WI38 (cell line): ENCODE measurements at regions not wholly inside any gene's neighbourhood (a gene's known extent, or its start where the extent isn't known, plus 50 kb on each side); places are given as distances from the start of the nearest gene placed in this dataset.
"Not testable (repeated sequence)": the region's sequence is repeated elsewhere in the genome, so short reads cannot be mapped to it uniquely, and the experiment has no call there.

ENCODE experiments used
- H3K4me3 ChIP-seq: 2 replicates; pipeline ENCODE4 v1.5.1; 2011; ENCODE audit warnings: low read depth, mild to moderate bottlenecking, control low read depth, low read length
- TF ChIP-seq, protein P1 (sequence below): IDR thresholded peaks from 2 replicates; pipeline ENCODE4 v1.5.1; 2012; ENCODE audit warnings: low read depth, mild to moderate bottlenecking, control low read depth, low read length

DNA sequence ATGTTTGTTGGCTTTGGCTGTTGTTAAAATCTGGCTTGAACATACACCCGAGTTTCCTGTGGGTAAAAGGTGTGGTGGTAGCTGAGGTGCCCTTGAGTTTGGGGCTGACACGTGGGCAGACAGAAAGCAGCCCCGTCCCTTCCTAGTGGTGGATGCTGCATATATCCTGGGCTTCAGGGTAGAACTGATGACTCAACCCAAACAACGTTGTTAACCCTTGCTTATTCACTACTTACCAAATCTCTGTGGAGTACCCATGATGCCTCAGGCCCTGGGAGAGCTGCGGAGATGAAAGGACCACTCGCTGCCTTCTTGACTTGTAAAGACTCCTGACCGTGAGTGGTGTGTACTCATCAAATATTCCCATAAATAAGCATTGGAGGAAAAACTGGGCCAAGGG, 245.1 kb downstream of the RAB11FIP2 start:
- no peak overlapping the region for H3K4me3 ChIP-seq
- TF ChIP-seq, protein P1, sequence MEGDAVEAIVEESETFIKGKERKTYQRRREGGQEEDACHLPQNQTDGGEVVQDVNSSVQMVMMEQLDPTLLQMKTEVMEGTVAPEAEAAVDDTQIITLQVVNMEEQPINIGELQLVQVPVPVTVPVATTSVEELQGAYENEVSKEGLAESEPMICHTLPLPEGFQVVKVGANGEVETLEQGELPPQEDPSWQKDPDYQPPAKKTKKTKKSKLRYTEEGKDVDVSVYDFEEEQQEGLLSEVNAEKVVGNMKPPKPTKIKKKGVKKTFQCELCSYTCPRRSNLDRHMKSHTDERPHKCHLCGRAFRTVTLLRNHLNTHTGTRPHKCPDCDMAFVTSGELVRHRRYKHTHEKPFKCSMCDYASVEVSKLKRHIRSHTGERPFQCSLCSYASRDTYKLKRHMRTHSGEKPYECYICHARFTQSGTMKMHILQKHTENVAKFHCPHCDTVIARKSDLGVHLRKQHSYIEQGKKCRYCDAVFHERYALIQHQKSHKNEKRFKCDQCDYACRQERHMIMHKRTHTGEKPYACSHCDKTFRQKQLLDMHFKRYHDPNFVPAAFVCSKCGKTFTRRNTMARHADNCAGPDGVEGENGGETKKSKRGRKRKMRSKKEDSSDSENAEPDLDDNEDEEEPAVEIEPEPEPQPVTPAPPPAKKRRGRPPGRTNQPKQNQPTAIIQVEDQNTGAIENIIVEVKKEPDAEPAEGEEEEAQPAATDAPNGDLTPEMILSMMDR: no peak

DNA sequence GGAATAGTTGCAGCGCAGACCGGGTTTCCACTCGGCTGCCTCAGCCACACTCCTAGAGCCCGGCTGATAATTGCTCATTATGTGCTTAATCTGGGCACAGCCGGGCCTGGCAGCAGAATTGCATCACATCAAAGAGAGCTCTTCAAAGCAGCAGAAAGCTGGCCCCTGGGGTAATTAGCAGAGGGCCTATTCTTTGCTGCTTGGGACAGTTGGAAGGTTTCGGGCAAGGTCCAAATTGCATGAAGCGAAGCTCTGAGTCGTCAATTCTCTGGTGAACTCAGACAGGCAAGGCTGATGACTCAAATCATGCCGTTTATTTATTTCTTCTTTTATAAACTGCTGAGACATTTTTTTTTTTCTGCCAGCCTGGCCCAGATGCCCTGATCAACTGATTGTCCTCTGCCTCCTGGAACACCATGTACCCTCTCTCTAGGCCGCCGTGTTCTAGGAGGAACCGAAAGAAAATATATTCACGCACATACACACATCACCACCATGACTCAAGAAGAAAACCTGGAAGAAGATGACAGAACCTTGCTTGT, 242.2 kb downstream of the RAB11FIP2 start:
- H3K4me3 ChIP-seq: no peak overlapping the region
- TF ChIP-seq, protein P1: no peak

DNA sequence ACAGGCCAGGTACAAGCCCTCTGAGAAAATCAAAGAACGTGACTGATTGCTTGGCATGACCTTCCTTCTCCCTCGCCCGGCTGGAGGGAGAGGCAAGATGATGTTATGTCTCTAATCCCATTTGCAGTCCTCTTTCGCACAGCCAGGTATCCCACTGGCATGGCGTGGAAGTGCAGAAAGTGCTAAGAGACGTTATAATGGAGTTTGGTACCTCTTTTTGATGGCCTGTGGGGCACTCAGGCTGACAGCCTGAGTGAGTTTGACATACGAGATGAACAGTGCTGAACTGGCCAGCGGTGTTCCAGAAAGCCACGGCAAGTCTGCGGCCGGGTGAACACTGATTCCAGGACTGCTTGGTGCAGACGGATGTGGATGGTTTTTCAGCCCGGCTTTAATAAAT, 241.6 kb downstream of the RAB11FIP2 start:
- TF ChIP-seq, protein P1: no peak
- H3K4me3 ChIP-seq: no peak overlapping the region

DNA sequence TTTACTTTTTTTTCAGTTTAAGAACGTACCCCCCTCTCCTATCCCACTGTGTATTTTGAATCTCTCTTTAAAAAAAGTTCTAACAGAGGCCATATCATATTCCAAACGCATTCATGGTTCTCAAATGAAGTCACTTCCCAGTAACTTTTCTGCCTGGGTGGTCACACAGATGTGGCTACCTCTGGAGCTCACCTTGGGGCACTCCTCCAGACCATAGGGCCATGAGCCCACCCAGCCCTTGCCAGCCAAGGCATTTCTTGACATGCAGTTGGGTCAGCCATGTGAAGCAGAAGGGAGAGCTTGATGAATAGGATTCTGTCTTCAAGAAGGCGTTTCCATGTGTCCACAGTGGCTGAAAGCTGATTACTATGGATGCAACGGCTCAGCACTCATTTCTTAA, 239.3 kb downstream of the RAB11FIP2 start:
- TF ChIP-seq, protein P1: no peak
- H3K4me3 ChIP-seq: no peak overlapping the region

DNA sequence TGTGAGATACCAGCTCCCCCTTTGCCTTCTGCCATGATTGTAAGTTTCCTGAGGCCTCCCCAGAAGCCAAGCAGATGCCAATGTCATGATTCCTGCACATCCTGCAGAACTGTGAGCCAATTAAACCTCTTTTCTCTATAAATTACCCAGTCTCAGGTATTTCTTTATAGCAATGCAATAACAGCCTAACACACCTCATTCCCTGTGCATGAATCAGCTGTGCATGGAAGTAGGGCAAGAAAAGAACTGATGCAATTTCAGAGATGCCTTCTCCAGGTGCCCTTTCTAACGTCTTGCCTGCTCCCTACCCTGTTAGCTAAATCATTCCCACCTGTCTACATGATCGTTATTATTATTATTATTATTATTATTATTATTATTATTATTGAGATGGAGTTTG, 230.9 kb downstream of the RAB11FIP2 start:
- not testable (repeated sequence) for H3K4me3 ChIP-seq

DNA sequence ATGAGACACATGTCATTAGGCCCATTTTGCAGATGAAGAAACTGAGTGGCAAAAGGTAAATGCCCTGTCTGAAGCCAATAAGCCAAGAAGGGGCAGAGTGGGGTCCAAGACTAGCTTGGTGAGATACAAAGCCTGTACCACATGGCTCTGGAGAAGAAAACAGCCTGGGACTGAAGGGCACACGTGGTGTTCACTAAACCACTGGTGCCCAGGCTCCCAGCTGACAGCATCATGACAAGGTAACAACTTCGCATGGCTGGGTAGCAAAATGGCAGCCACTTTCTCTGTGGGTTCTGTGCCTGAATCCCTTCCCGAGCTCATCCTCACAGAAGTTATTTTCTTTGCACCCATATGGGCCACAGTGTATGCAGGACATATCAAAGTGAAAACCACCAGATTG, 229.6 kb downstream of the RAB11FIP2 start:
- TF ChIP-seq, protein P1: no peak
- H3K4me3 ChIP-seq: no peak overlapping the region

DNA sequence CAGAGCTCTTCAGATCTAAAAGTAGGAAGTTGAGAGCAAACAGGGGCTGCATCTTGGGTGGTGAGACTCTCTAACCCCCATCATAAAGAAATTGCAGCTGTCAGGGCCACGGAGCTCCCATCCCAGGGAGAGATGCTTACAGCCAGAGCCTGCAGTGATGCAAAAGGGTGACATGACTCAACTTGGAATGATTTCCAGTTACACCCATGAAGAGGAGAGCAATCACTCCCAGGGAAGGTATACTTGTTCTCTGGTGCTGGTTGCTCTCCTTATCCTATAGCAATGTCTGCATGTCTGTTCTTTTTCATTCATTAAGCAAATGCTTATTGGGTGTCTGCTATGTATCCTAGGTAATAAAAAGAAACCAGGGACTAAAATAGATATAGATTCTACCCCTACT, 228.0 kb downstream of the RAB11FIP2 start:
- H3K4me3 ChIP-seq: no peak overlapping the region
- TF ChIP-seq, protein P1: no peak

DNA sequence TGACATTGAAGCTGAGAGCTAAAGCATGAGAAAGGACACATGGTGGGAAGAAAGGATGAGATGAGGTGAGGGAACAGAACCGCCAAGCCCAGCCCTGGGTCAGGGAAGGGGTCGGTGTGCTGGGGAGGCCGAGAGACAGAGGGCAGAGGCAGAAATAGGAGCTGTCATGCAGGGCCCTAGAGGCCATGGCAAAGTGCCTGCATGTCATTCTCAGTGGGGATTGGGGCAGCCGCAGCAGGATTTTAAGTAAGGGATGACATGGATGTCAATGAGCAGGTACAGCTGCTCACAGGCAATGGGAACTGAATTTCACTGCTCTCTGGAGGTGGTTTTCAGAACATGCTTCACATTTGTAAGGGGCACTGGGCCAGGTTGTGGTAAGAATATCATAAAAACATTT, 227.4 kb downstream of the RAB11FIP2 start:
- H3K4me3 ChIP-seq: no peak overlapping the region
- TF ChIP-seq, protein P1: no peak
